Epithelial cell of esophagus (primary cell): ENCODE measurements at regions not wholly inside any gene's neighbourhood (a gene's known extent, or its start where the extent isn't known, plus 50 kb on each side); places are given as distances from the start of the nearest gene placed in this dataset.

Experiments used
- DNase-seq: peaks from one replicate; pipeline ENCODE4 v3.0.0; 2010; ENCODE audit warnings: low read depth
- H3K4me3 ChIP-seq: 2 replicates; pipeline ENCODE4 v1.5.1; 2011; ENCODE audit warnings: mild to moderate bottlenecking, low read length, control low read depth
- TF ChIP-seq, protein P1 (sequence below): IDR thresholded peaks from 2 replicates; pipeline ENCODE4 v1.5.1; 2011; ENCODE audit warnings: low read depth, mild to moderate bottlenecking, low read length, control low read depth, inconsistent platforms; ENCODE audit not compliant: insufficient read depth; ENCODE audit errors: missing control alignments

DNA sequence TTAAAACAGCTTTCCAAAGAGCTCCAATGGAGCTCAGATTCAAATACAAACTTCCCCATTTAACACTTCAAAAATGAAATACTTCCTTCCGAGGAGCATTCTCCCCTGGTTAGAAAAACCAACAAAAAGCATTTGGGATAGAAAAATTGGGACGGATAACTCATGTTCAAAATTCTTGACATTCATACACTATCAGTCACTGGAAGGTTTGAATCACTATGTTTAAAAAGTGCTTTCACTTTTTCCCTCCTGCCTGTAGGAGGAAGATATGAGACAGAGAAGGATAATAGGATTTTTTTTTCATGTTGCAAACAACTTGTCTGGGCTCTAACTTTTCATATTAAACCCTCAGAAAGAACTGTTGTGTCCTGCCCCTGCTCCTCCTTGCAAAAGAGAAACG lies 412.0 kb downstream of the ACTL7B start:
- H3K4me3 ChIP-seq: peak overlapping the region; percentile 54
- TF ChIP-seq, protein P1, sequence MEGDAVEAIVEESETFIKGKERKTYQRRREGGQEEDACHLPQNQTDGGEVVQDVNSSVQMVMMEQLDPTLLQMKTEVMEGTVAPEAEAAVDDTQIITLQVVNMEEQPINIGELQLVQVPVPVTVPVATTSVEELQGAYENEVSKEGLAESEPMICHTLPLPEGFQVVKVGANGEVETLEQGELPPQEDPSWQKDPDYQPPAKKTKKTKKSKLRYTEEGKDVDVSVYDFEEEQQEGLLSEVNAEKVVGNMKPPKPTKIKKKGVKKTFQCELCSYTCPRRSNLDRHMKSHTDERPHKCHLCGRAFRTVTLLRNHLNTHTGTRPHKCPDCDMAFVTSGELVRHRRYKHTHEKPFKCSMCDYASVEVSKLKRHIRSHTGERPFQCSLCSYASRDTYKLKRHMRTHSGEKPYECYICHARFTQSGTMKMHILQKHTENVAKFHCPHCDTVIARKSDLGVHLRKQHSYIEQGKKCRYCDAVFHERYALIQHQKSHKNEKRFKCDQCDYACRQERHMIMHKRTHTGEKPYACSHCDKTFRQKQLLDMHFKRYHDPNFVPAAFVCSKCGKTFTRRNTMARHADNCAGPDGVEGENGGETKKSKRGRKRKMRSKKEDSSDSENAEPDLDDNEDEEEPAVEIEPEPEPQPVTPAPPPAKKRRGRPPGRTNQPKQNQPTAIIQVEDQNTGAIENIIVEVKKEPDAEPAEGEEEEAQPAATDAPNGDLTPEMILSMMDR: no peak
- peak; percentile 56 for DNase-seq

DNA sequence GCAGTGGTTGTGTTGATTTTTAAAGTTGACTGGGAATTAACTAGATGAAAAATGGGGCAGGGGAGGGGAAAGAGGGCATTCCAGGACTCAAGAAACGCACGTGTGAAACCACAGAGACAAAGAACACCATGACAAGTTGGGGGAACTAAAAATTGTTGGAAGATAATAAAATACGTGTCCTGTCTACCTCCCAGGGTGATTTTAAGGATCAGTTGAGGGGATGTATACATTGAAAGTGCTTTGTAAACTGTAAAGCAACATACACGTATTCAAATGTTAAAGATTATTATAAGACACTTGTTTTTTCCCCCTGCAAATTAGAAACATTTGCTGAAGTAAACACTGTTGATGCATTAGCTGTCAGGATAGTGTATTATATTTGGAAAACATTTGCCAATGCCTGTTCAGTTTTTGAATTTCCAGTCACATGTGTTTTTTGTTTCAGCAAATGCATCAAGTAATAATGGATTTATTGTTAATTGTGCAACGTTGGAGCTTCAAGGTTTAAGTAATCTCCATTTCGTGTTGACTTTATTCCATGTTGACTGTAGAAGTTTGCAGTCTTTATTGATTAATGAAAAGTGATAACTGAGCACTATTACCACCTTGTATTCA lies 412.7 kb downstream of the ACTL7B start:
- H3K4me3 ChIP-seq: peak overlapping the region; percentile 54
- DNase-seq: no peak

DNA sequence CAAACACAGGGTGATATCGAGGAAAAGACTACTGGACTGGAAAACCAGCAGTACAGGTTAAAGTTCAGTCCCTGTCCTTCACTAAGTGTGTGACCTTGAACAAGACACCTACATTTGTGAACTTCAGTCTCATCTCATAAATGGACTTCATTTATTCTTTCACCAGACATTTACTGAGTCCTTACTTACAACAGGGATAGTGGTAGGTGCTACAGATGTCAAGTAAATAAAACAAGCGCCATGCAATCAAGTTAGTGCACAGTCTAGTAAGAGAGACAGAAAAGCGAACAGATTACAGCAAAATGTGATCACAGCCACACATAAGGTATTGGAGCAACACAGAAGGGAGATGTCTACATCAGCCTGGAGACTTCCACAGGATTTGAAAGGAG lies 413.2 kb downstream of the ACTL7B start:
- no peak for DNase-seq
- TF ChIP-seq, protein P1: no peak

More for the DNA sequence above, 412.7 kb downstream of the ACTL7B start:
- TF ChIP-seq, protein P1: no peak

DNA sequence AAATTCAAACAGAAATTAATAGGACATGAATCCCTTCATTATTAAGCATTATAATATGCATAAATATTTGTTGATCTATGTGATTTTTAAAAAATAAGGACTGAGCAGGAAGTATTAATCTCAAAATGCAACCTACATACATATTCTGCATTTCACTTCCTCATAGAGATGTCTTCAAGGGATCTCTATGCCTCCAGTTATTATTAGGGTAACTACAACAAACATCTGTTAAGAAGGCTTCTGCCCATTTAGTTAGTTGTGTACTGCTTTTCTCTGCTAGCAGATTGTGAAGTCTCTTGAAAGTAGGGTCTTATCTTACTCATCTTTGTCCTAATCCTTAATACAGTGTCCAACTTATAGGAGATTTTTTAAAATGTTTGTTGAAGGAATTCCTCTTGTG lies 414.1 kb downstream of the ACTL7B start:
- no peak overlapping the region for H3K4me3 ChIP-seq
- DNase-seq: no peak
- TF ChIP-seq, protein P1: no peak

More for the DNA sequence above, 413.2 kb downstream of the ACTL7B start:
- H3K4me3 ChIP-seq: no peak overlapping the region

DNA sequence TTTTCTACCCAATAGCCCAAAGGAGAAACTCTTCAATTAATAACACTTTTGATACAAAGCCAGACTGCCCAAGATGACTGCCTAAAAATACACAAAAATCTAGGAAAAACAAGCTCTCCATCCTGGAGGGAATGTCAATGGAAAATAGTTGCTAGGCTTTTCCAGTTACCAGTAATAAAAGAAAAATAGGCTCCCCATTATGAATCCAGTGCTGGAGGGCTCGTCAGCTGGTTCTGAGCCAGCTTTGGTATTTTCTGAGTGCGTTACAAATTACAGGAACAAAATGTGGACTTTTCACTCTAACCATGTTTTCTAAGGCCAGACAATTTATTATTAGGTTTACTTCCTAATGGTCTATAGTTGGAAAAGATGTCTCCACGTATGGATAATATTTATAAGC lies 414.5 kb downstream of the ACTL7B start:
- TF ChIP-seq, protein P1: no peak
- no peak for DNase-seq
- H3K4me3 ChIP-seq: no peak overlapping the region

DNA sequence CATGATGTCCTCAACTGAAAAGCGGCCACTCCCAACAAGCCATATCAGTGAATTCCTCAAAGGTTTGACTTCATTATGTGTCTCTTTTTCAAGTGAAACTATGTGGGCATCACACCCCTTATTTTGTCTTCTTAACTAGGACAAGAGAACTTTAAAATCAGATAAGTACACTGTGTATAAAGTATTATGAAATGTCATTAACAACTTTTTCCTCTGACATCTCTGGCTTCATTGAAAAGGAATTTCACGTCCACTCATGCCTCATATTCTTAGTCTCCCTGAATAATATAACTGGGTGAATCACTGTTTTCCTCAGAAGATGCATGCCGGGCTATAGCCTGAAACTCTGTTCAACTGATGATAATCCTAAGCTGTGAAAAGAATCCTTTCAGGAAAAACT lies 415.8 kb downstream of the ACTL7B start:
- peak; percentile 82 for DNase-seq
- H3K4me3 ChIP-seq: no peak overlapping the region
- TF ChIP-seq, protein P1: no peak

DNA sequence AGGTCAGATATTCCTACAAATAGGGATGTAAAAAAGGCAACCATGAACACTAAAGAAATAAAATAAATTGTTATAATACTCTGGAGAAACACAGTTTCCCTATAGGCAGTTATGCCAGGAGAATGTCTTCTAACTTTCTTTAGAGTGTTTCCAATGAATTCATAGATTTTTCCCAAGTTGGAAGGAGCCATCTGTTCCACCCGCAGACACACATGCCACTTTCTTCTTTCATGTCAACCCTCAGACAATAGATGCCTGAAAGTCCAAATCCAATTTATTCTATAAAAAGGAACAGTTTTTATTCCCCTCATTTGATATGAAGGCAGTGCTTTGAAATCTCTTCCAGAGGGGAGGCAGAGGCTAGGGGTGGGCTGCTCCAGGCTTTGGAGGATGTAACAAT lies 418.1 kb downstream of the ACTL7B start:
- no peak overlapping the region for H3K4me3 ChIP-seq
- no peak for DNase-seq
- TF ChIP-seq, protein P1: no peak
